Endothelial cell of umbilical vein (primary cell): ENCODE measurements at regions not wholly inside any gene's neighbourhood (a gene's known extent, or its start where the extent isn't known, plus 50 kb on each side); places are given as distances from the start of the nearest gene placed in this dataset.

Experiments used
- MYC ChIP-seq: IDR thresholded peaks from one replicate; pipeline ENCODE4 v1.6.1; 2011; ENCODE audit warnings: mild to moderate bottlenecking, low read depth, low read length
- POLR2A ChIP-seq: IDR thresholded peaks from 2 replicates; pipeline ENCODE4 v1.6.1; 2012; ENCODE audit warnings: low read depth, mild to moderate bottlenecking, control low read depth, low read length
- TF ChIP-seq, protein P1 (sequence below), 2 donors: IDR thresholded peaks; 1 replicate in 1 of 2; 2 replicates in 1 of 2; pipeline ENCODE4 v1.5.1; 2011; ENCODE audit warnings: low read length in 2 of 2, mild to moderate bottlenecking in 2 of 2, moderate library complexity in 2 of 2, control low read depth in 1 of 2, inconsistent platforms in 1 of 2, low read depth in 1 of 2; ENCODE audit not compliant: insufficient read depth in 1 of 2; ENCODE audit errors: extremely low read depth in 1 of 2

DNA sequence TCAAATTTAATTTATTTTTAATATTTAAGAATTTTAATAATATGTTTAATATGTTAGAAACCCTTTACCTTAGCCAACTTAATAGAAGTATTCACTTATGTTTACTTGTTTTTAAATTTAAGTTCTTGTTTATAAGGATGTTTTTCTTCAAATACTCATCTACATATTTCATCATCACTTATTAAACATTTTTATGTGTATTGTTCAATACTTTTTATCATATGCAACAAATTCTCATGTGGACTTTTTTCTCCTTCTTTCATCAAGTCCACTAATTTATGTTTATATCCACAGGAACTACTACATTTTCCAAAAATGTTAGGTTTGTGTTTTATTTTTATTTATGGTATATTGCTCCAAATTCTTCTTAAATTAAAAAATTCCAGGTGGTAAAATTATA lies 2113.1 kb upstream of the RAG2 start:
- TF ChIP-seq MYC (no peak), POLR2A (no peak)
- TF ChIP-seq, protein P1, sequence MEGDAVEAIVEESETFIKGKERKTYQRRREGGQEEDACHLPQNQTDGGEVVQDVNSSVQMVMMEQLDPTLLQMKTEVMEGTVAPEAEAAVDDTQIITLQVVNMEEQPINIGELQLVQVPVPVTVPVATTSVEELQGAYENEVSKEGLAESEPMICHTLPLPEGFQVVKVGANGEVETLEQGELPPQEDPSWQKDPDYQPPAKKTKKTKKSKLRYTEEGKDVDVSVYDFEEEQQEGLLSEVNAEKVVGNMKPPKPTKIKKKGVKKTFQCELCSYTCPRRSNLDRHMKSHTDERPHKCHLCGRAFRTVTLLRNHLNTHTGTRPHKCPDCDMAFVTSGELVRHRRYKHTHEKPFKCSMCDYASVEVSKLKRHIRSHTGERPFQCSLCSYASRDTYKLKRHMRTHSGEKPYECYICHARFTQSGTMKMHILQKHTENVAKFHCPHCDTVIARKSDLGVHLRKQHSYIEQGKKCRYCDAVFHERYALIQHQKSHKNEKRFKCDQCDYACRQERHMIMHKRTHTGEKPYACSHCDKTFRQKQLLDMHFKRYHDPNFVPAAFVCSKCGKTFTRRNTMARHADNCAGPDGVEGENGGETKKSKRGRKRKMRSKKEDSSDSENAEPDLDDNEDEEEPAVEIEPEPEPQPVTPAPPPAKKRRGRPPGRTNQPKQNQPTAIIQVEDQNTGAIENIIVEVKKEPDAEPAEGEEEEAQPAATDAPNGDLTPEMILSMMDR (IDR thresholded peaks at IDR 0.05; ENCODE audit: extremely low read depth in 1 of 2, insufficient read depth in 1 of 2, low read depth in 1 of 2, low read length in 2 of 2) = no peak
